ENCODE measurements at regions not wholly inside any gene's neighbourhood (a gene's known extent, or its start where the extent isn't known, plus 50 kb on each side); places are given as distances from the start of the nearest gene placed in this dataset.

GRCh38 chr16:5377280-5377898 lies 279.8 kb upstream of the EEF2KMT start:
- Histone ChIP-seq H3K79me2 (ENCODE audit: insufficient read depth, low read length) (no peaks in the 10 kb centered on the region), H3K27me3 (ENCODE audit: insufficient read depth, low read length) (peaks cover 41% of the 10 kb centered on the region), H3K9me3 (ENCODE audit: control insufficient read depth in 1 of 2, insufficient read depth in 1 of 2, low read depth in 1 of 2, low read length in 2 of 2) (no peaks in the 10 kb centered on the region), H3K36me3 (ENCODE audit: control insufficient read depth in 1 of 2, insufficient read depth in 2 of 2, low read length in 2 of 2) (no peaks in the 10 kb centered on the region), H3K4me2 (ENCODE audit: low read length) (no peak overlapping the region), H4K20me1 (ENCODE audit: insufficient read depth) (no peaks in the 10 kb centered on the region), H3K27ac (ENCODE audit: low read depth, low read length) (no peak overlapping the region), H3K9ac (ENCODE audit: low read length) (no peak overlapping the region), H3K9me2 (ENCODE audit: insufficient read depth) (no peaks in the 10 kb centered on the region), H2AFZ (ENCODE audit: low read depth, low read length, poor library complexity, severe bottlenecking) (no peak overlapping the region), H3K4me3 (replicated peaks in 1 of 2; ENCODE audit: low read depth in 1 of 2, low read length in 2 of 2) (no peak overlapping the region), H3K4me1 (ENCODE audit: control insufficient read depth in 1 of 2, insufficient read depth in 2 of 2, low read length in 2 of 2) (no peaks in the 10 kb centered on the region)
- ChIA-PET POLR2A (no interaction called here), CTCF (no interaction called here), RAD21 (ENCODE audit: low non-redundant PET in 1 of 2, low total read pairs in 2 of 2, uncharacterized antibody in 2 of 2, unreplicated experiment in 2 of 2) (no interaction called here)
- no peak for DNase-seq (ENCODE audit: low read depth, low spot score)
- no TSS peak for BruUV-seq (replicated peaks)
- TF ChIP-seq JUND (IDR thresholded peaks at IDR 0.05) (no peak), EZH2 (IDR thresholded peaks at IDR 0.05) (no peak), EZH2phosphoT487 (IDR thresholded peaks at IDR 0.05; ENCODE audit: borderline replicate concordance) (no peak), SRF (IDR thresholded peaks at IDR 0.05; ENCODE audit: low read depth) (no peak), CTCF (IDR thresholded peaks at IDR 0.05 in 2 of 3, conservative IDR thresholded peaks at IDR 0.05 in 1 of 3; ENCODE audit: borderline replicate concordance in 1 of 3, insufficient read depth in 1 of 3, low read depth in 2 of 3, low read length in 2 of 3) (no peak), SIN3A (IDR thresholded peaks at IDR 0.05; ENCODE audit: low read depth) (no peak), YY1 (IDR thresholded peaks at IDR 0.05; ENCODE audit: extremely low read depth, insufficient replicate concordance, low read depth, low read length) (no peak), POLR2A (IDR thresholded peaks at IDR 0.05; ENCODE audit: borderline replicate concordance, extremely low read depth, insufficient read depth, insufficient read length) (no peak), TCF7L2 (IDR thresholded peaks at IDR 0.05; ENCODE audit: borderline replicate concordance, extremely low read depth, insufficient read depth, insufficient read length) (no peak), SP1 (IDR thresholded peaks at IDR 0.05; ENCODE audit: low read depth) (no peak), REST (IDR thresholded peaks at IDR 0.05; ENCODE audit: low read depth) (no peak), ATF3 (IDR thresholded peaks at IDR 0.05) (no peak), ELF1 (IDR thresholded peaks at IDR 0.05; ENCODE audit: borderline replicate concordance, low read depth) (no peak), CEBPB (IDR thresholded peaks at IDR 0.05; ENCODE audit: low read depth) (no peak), FOSL1 (IDR thresholded peaks at IDR 0.05; ENCODE audit: low read depth) (no peak), RAD21 (IDR thresholded peaks at IDR 0.05; ENCODE audit: low read depth) (no peak)
- intact Hi-C loops (cut with micrococcal nuclease) = no loop called here
- ATAC-seq = no peak
